Epithelial cell of proximal tubule (primary cell): ENCODE measurements at regions not wholly inside any gene's neighbourhood (a gene's known extent, or its start where the extent isn't known, plus 50 kb on each side); places are given as distances from the start of the nearest gene placed in this dataset.

Experiments
- DNase-seq: peaks from one replicate; pipeline ENCODE4 v3.0.0-alpha.2; 2011; ENCODE audit warnings: low read depth
- H3K4me3 ChIP-seq: 2 replicates; pipeline ENCODE4 v1.5.1; 2011; ENCODE audit warnings: low read depth, mild to moderate bottlenecking, low read length
- CTCF ChIP-seq: conservative IDR thresholded peaks from 2 replicates; pipeline ENCODE4 v1.5.1; 2012; ENCODE audit warnings: low read depth, mild to moderate bottlenecking, low read length

DNA sequence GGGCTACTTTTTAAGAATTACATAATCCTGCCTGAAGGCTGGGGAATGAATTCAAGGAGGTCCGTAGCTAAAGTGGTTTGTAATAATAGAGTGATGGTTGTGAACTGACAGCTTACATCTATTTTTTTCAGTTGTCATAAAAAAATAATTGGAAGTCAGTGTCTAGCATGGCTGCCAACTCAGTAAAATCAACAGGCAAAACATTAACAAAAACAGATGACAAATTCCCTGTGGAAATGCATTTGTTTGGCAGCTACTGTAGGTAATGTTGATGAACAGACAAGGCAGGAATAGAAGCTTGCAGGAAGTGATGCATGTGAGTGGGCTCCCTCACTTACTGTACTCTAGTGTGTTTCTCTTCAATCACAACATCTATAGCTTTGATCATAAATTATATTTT is 766.0 kb upstream of the POT1 start:
- DNase-seq, result no peak
- no peak overlapping the region for H3K4me3 ChIP-seq
- TF ChIP-seq CTCF, result no peak

DNA sequence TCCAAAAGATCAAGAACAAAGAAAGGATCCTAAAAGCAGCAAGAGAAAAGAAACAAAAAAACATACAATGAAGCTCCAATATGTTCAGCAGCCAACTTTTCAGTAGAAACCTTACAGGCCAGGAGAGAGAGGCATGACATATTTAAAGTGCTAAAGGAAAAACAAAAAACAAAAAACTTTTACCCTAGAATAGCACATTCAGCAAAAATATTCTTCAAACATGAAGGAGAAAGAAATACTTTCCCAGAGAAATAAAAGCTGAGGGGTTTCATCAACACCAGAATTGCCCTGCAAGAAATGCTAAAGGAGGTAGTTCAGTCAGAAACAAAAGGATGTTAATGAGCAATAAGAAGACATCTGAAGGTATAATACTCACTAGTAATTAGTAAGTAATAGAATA is 753.5 kb upstream of the POT1 start:
- no peak overlapping the region for H3K4me3 ChIP-seq
- TF ChIP-seq CTCF, result no peak
- DNase-seq, result no peak

DNA sequence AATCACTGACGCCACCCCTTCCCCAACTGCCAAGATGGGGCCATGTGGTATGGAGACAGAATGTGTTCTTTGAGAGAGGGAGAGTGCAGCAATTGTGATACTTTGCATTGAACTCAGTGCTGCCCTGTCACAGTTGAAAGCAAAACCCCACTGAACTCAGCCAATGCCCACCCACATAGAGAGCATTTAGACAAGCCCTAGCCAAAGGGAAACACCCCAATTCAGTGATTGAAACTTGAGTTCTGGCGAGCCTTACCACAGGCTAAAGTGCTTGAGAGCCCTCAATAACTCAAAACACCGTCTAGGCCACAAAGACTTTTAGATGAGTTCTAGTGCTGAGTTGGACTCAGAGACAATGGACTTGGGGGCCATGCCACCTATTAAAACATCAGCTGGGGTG is 751.9 kb upstream of the POT1 start:
- no peak overlapping the region for H3K4me3 ChIP-seq
- no peak for DNase-seq
- TF ChIP-seq CTCF, result no peak

DNA sequence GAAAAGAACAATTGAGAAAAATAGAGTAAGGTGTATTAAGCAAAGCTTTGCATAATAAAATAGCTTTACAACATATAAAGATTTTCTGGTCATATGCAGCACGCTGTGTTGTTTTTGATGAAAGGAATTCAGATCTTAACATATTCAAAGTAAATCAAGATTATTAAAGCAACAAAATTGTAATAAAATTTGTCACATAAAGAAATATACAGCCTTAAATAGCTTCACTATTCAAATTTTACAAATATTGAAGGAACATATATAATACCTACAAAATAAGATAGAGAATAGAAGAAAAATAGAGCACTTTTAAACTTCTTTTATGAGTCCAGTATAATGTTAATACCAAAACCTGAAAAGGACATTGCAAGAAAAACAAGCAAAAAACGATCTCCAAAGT is 749.1 kb upstream of the POT1 start:
- DNase-seq, result no peak
- TF ChIP-seq CTCF, result no peak
- no peak overlapping the region for H3K4me3 ChIP-seq

GRCh38 chr7:125675640-125676039 is 746.0 kb upstream of the POT1 start:
- TF ChIP-seq CTCF, result no peak
- DNase-seq, result no peak

DNA sequence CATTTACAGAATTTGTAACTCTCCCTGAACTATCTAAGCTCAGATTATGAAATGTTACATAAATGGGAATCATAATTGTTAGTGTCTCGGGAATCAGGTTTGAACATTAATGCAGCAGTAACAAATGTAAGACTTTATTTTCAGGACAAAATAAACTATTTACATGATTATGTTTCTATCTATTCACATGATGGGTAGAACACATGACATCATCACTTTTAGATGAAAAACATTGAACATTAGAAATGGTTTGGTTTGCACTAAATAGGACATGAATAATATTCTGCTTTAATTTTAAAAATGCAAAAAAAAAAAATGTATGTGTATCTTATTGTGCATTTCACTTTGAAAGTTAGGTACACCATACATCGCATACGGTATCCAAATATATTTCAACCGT is 745.5 kb upstream of the POT1 start:
- no peak overlapping the region for H3K4me3 ChIP-seq
- TF ChIP-seq CTCF, result no peak
- no peak for DNase-seq

More at GRCh38 chr7:125675640-125676039, 746.0 kb upstream of the POT1 start:
- H3K4me3 ChIP-seq, result no peak overlapping the region

- H3K4me3 ChIP-seq, result no peak overlapping the region
- peak; percentile 74 for TF ChIP-seq CTCF
- no peak for DNase-seq
Observed at GRCh38 chr7:125670926-125671572, 741.4 kb upstream of the POT1 start.
